Fibroblast of lung (primary cell): ENCODE measurements at regions not wholly inside any gene's neighbourhood (a gene's known extent, or its start where the extent isn't known, plus 50 kb on each side); places are given as distances from the start of the nearest gene placed in this dataset.

ENCODE experiments used
- DNase-seq, 2 donors: peaks; one replicate each; pipeline versions ENCODE4 v3.0.0 to v3.0.0-alpha.2; 2010; ENCODE audit warnings: low read depth in 2 of 2
- H2AFZ ChIP-seq: 2 replicates; pipeline ENCODE4 v1.5.1; 2012; ENCODE audit warnings: low read length, control low read depth, inconsistent platforms
- H3K27ac ChIP-seq: 2 replicates; pipeline ENCODE4 v1.5.1; 2011; ENCODE audit warnings: low read length, control low read depth; ENCODE audit not compliant: insufficient read depth
- H3K27me3 ChIP-seq: 2 replicates; pipeline ENCODE4 v1.5.1; 2011; ENCODE audit warnings: mild to moderate bottlenecking, low read length; ENCODE audit not compliant: control insufficient read depth, insufficient read depth
- H3K36me3 ChIP-seq: 2 replicates; pipeline ENCODE4 v1.5.1; 2011; ENCODE audit warnings: low read length; ENCODE audit not compliant: control insufficient read depth, insufficient read depth
- H3K4me1 ChIP-seq: 2 replicates; pipeline ENCODE4 v1.5.1; 2011; ENCODE audit warnings: low read length; ENCODE audit not compliant: control insufficient read depth, insufficient read depth; ENCODE audit errors: extremely low read depth
- H3K4me2 ChIP-seq: 2 replicates; pipeline ENCODE4 v1.5.1; 2011; ENCODE audit warnings: low read length, control low read depth; ENCODE audit not compliant: insufficient read depth; ENCODE audit errors: extremely low read depth
- H3K4me3 ChIP-seq, 4 experiments: fragments of 200-600 bp in 1 of 4; sonication (generic) in 1 of 4; replicated peaks in 1 of 4; 2 replicates each; pipeline ENCODE4 v1.5.1; 2011 to 2016; ENCODE audit warnings: low read length in 4 of 4, low read depth in 3 of 4, mild to moderate bottlenecking in 3 of 4, control low read depth in 2 of 4, inconsistent platforms in 1 of 4, mixed read lengths in 1 of 4; ENCODE audit not compliant: insufficient read depth in 1 of 4; ENCODE audit errors: control extremely low read depth in 1 of 4
- H3K79me2 ChIP-seq: 2 replicates; pipeline ENCODE4 v1.5.1; 2012; ENCODE audit warnings: mild to moderate bottlenecking, low read length, inconsistent platforms; ENCODE audit not compliant: control insufficient read depth, insufficient read depth
- H3K9ac ChIP-seq: 2 replicates; pipeline ENCODE4 v1.5.1; 2011; ENCODE audit warnings: mild to moderate bottlenecking, low read length, control low read depth; ENCODE audit not compliant: insufficient read depth
- H3K9me3 ChIP-seq: 2 replicates; pipeline ENCODE4 v1.5.1; 2012; ENCODE audit warnings: low read depth, low read length; ENCODE audit not compliant: control insufficient read depth, insufficient read depth
- H4K20me1 ChIP-seq: 2 replicates; pipeline ENCODE4 v1.5.1; 2011; ENCODE audit warnings: low read length; ENCODE audit not compliant: control insufficient read depth, insufficient read depth; ENCODE audit errors: extremely low read depth
- CTCF ChIP-seq, 2 donors: IDR thresholded peaks in 1 of 2; conservative IDR thresholded peaks in 1 of 2; 1 replicate in 1 of 2; 2 replicates in 1 of 2; pipeline ENCODE4 v1.5.1; 2011 to 2012; ENCODE audit warnings: low read length in 2 of 2, control low read depth in 1 of 2, inconsistent platforms in 1 of 2, low read depth in 1 of 2, mild to moderate bottlenecking in 1 of 2
- EZH2 ChIP-seq: IDR thresholded peaks from 2 replicates; pipeline ENCODE4 v1.5.1; 2012; ENCODE audit warnings: low read length, control low read depth, mild to moderate bottlenecking; ENCODE audit errors: missing control alignments

- no peak for TF ChIP-seq CTCF (conservative IDR thresholded peaks at IDR 0.05 in 1 of 2, IDR thresholded peaks at IDR 0.05 in 1 of 2; ENCODE audit: low read depth in 1 of 2, low read length in 2 of 2)
- TF ChIP-seq EZH2, result no peak
- no peaks in the 10 kb centered on the region for H3K4me1 ChIP-seq
- H2AFZ ChIP-seq, result no peak overlapping the region
- no peaks in the 10 kb centered on the region for H3K79me2 ChIP-seq
- no peak overlapping the region for H3K9ac ChIP-seq
- no peaks in the 10 kb centered on the region for H3K9me3 ChIP-seq
- H3K4me3 ChIP-seq, result no peak overlapping the region
- H3K27me3 ChIP-seq, result no peaks in the 10 kb centered on the region
- H4K20me1 ChIP-seq, result no peaks in the 10 kb centered on the region
- no peak for DNase-seq
- no peak overlapping the region for H3K4me2 ChIP-seq
- no peaks in the 10 kb centered on the region for H3K36me3 ChIP-seq
- no peak overlapping the region for H3K27ac ChIP-seq
Observed at GRCh38 chr3:84601303-84601702, 357.5 kb upstream of the CADM2 start.

GRCh38 chr3:84621823-84622222 is 337.0 kb upstream of the CADM2 start:
- H2AFZ ChIP-seq, result no peak overlapping the region
- no peaks in the 10 kb centered on the region for H3K27me3 ChIP-seq
- no peak overlapping the region for H3K4me2 ChIP-seq
- no peak for DNase-seq
- H3K27ac ChIP-seq, result no peak overlapping the region
- H3K4me3 ChIP-seq, result no peak overlapping the region
- no peaks in the 10 kb centered on the region for H3K79me2 ChIP-seq
- H3K4me1 ChIP-seq, result no peaks in the 10 kb centered on the region
- no peaks in the 10 kb centered on the region for H3K36me3 ChIP-seq
- TF ChIP-seq EZH2 (no peak), CTCF (conservative IDR thresholded peaks at IDR 0.05 in 1 of 2, IDR thresholded peaks at IDR 0.05 in 1 of 2; ENCODE audit: low read depth in 1 of 2, low read length in 2 of 2) (no peak)
- no peaks in the 10 kb centered on the region for H3K9me3 ChIP-seq
- no peak overlapping the region for H3K9ac ChIP-seq
- H4K20me1 ChIP-seq, result no peaks in the 10 kb centered on the region

- TF ChIP-seq EZH2, result no peak
- TF ChIP-seq CTCF (conservative IDR thresholded peaks at IDR 0.05 in 1 of 2, IDR thresholded peaks at IDR 0.05 in 1 of 2; ENCODE audit: low read depth in 1 of 2, low read length in 2 of 2), result no peak
- no peaks in the 10 kb centered on the region for H3K36me3 ChIP-seq
- H3K9ac ChIP-seq, result no peak overlapping the region
- no peak overlapping the region for H3K27ac ChIP-seq
- H4K20me1 ChIP-seq, result no peaks in the 10 kb centered on the region
- H3K4me1 ChIP-seq, result no peaks in the 10 kb centered on the region
- DNase-seq, result no peak
- no peaks in the 10 kb centered on the region for H3K79me2 ChIP-seq
- no peaks in the 10 kb centered on the region for H3K9me3 ChIP-seq
- no peak overlapping the region for H2AFZ ChIP-seq
- H3K27me3 ChIP-seq, result no peaks in the 10 kb centered on the region
- no peak overlapping the region for H3K4me2 ChIP-seq
- H3K4me3 ChIP-seq, result no peak overlapping the region
Observed at GRCh38 chr3:84634668-84635067, 324.1 kb upstream of the CADM2 start.
